ENCODE measurements at regions not wholly inside any gene's neighbourhood (a gene's known extent, or its start where the extent isn't known, plus 50 kb on each side); places are given as distances from the start of the nearest gene placed in this dataset.

GRCh38 chr3:69500604-69501003 lies 114.7 kb upstream of the FRMD4B start:
- H3K36me3 Mint-ChIP-seq = no peaks in the 10 kb centered on the region
- peaks cover 0 to 1% (median 0%) of the 10 kb centered on the region in 4 donors for H3K4me1 Mint-ChIP-seq
- peaks cover 0 to 13% (median 3%) of the 10 kb centered on the region in 9 donors for H3K9me3 Mint-ChIP-seq
- POLR2A ChIA-PET = no interaction called here
- ATAC-seq (no peak), DNase-seq (no peak)
- H3K27ac Mint-ChIP-seq = no peak overlapping the region
- H3K4me3 Mint-ChIP-seq = no peak overlapping the region
- H3K27me3 Mint-ChIP-seq = peaks cover 2 to 21% (median 3%) of the 10 kb centered on the region in 5 donors

- H3K27ac Mint-ChIP-seq = no peak overlapping the region
- DNase-seq (no peak), ATAC-seq (no peak)
- POLR2A ChIA-PET = no interaction called here
- peaks cover 0 to 15% (median 3%) of the 10 kb centered on the region in 9 donors for H3K9me3 Mint-ChIP-seq
- H3K36me3 Mint-ChIP-seq = no peaks in the 10 kb centered on the region
- H3K27me3 Mint-ChIP-seq = peaks cover 2 to 21% (median 3%) of the 10 kb centered on the region in 5 donors
- H3K4me1 Mint-ChIP-seq = peaks cover 0 to 1% (median 0%) of the 10 kb centered on the region in 4 donors
- no peak overlapping the region for H3K4me3 Mint-ChIP-seq
Observed at GRCh38 chr3:69499899-69500421, 114.1 kb upstream of the FRMD4B start.

- Mint-ChIP-seq H3K9me3 (peaks cover 0 to 15% (median 3%) of the 10 kb centered on the region in 9 donors), H3K36me3 (no peaks in the 10 kb centered on the region)
Observed at GRCh38 chr3:69499422-69499821, 113.5 kb upstream of the FRMD4B start.

GRCh38 chr3:69496856-69497255 lies 111.0 kb upstream of the FRMD4B start:
- no peak overlapping the region for H3K27ac Mint-ChIP-seq
- POLR2A ChIA-PET = no interaction called here
- ATAC-seq (no peak), DNase-seq (no peak)
- H3K36me3 Mint-ChIP-seq = no peaks in the 10 kb centered on the region
- H3K27me3 Mint-ChIP-seq = peaks cover 3 to 29% (median 5%) of the 10 kb centered on the region in 5 donors
- no peak overlapping the region for H3K4me3 Mint-ChIP-seq
- H3K4me1 Mint-ChIP-seq = peaks cover 0 to 1% (median 0%) of the 10 kb centered on the region in 4 donors
- peaks cover 0 to 18% (median 3%) of the 10 kb centered on the region in 9 donors for H3K9me3 Mint-ChIP-seq

More at GRCh38 chr3:69499422-69499821, 113.5 kb upstream of the FRMD4B start:
- no peak overlapping the region for H3K27ac Mint-ChIP-seq
- ATAC-seq (no peak), DNase-seq (no peak)
- H3K27me3 Mint-ChIP-seq = peaks cover 3 to 24% (median 5%) of the 10 kb centered on the region in 5 donors
- peaks cover 0 to 1% (median 0%) of the 10 kb centered on the region in 4 donors for H3K4me1 Mint-ChIP-seq
- H3K4me3 Mint-ChIP-seq = no peak overlapping the region
- POLR2A ChIA-PET = no interaction called here

GRCh38 chr3:69494185-69494584 lies 108.3 kb upstream of the FRMD4B start:
- Mint-ChIP-seq H3K9me3 (peaks cover 0 to 11% (median 2%) of the 10 kb centered on the region in 9 donors), H3K4me1 (peaks cover 0 to 1% (median 0%) of the 10 kb centered on the region in 4 donors), H3K27ac (no peak overlapping the region), H3K27me3 (peaks cover 2 to 15% (median 3%) of the 10 kb centered on the region in 5 donors), H3K36me3 (no peaks in the 10 kb centered on the region), H3K4me3 (no peak overlapping the region)
- no peak for ATAC-seq
- POLR2A ChIA-PET = no interaction called here
- DNase-seq = no peak

- H3K4me1 Mint-ChIP-seq = peaks cover 0 to 1% (median 0%) of the 10 kb centered on the region in 4 donors
Observed at GRCh38 chr3:69493157-69493556, 107.3 kb upstream of the FRMD4B start.

GRCh38 chr3:69491975-69492374 lies 106.1 kb upstream of the FRMD4B start:
- POLR2A ChIA-PET = no interaction called here
- Mint-ChIP-seq H3K9me3 (peaks cover 0 to 10% (median 2%) of the 10 kb centered on the region in 9 donors), H3K27me3 (peaks cover 2 to 10% (median 6%) of the 10 kb centered on the region in 5 donors), H3K27ac (no peak overlapping the region), H3K4me3 (no peak overlapping the region), H3K36me3 (no peaks in the 10 kb centered on the region), H3K4me1 (peaks cover 0 to 1% (median 0%) of the 10 kb centered on the region in 4 donors)
- ATAC-seq = no peak
- DNase-seq = no peak

More at GRCh38 chr3:69493157-69493556, 107.3 kb upstream of the FRMD4B start:
- no peak overlapping the region for H3K4me3 Mint-ChIP-seq
- peaks cover 2 to 10% (median 2%) of the 10 kb centered on the region in 5 donors for H3K27me3 Mint-ChIP-seq
- no peak for DNase-seq
- ATAC-seq = no peak
- no peaks in the 10 kb centered on the region for H3K36me3 Mint-ChIP-seq
- POLR2A ChIA-PET = no interaction called here
- H3K9me3 Mint-ChIP-seq = peaks cover 0 to 10% (median 2%) of the 10 kb centered on the region in 9 donors
- no peak overlapping the region for H3K27ac Mint-ChIP-seq

- Mint-ChIP-seq H3K9me3 (peaks cover 0 to 5% (median 0%) of the 10 kb centered on the region in 9 donors), H3K36me3 (no peaks in the 10 kb centered on the region), H3K4me1 (no peaks in the 10 kb centered on the region), H3K4me3 (no peak overlapping the region), H3K27me3 (peaks cover 3 to 10% (median 7%) of the 10 kb centered on the region in 5 donors), H3K27ac (no peak overlapping the region)
- DNase-seq (no peak), ATAC-seq (no peak)
- POLR2A ChIA-PET = no interaction called here
Observed at GRCh38 chr3:69490971-69491370, 105.1 kb upstream of the FRMD4B start.

- no peaks in the 10 kb centered on the region for H3K36me3 Mint-ChIP-seq
- ATAC-seq = no peak
Observed at GRCh38 chr3:69490235-69490634, 104.3 kb upstream of the FRMD4B start.

GRCh38 chr3:69488026-69488425 lies 102.1 kb upstream of the FRMD4B start:
- Mint-ChIP-seq H3K36me3 (peaks cover 0 to 6% (median 0%) of the 10 kb centered on the region in 3 donors), H3K27ac (no peak overlapping the region), H3K9me3 (peaks cover 0 to 5% (median 0%) of the 10 kb centered on the region in 9 donors), H3K4me3 (no peak overlapping the region), H3K27me3 (peaks cover 6 to 15% (median 11%) of the 10 kb centered on the region in 5 donors), H3K4me1 (no peaks in the 10 kb centered on the region)
- ATAC-seq = no peak
- DNase-seq = no peak
- POLR2A ChIA-PET = no interaction called here

More at GRCh38 chr3:69490235-69490634, 104.3 kb upstream of the FRMD4B start:
- no peak for DNase-seq
- no peaks in the 10 kb centered on the region for H3K4me1 Mint-ChIP-seq
- no peak overlapping the region for H3K4me3 Mint-ChIP-seq
- no peak overlapping the region for H3K27ac Mint-ChIP-seq
- peaks cover 3 to 10% (median 7%) of the 10 kb centered on the region in 5 donors for H3K27me3 Mint-ChIP-seq
- POLR2A ChIA-PET = no interaction called here
- peaks cover 0 to 5% (median 0%) of the 10 kb centered on the region in 9 donors for H3K9me3 Mint-ChIP-seq

- Mint-ChIP-seq H3K27ac (no peak overlapping the region), H3K4me1 (no peaks in the 10 kb centered on the region)
Observed at GRCh38 chr3:69485489-69485888, 99.6 kb upstream of the FRMD4B start.

GRCh38 chr3:69484507-69485393 lies 98.9 kb upstream of the FRMD4B start:
- Mint-ChIP-seq H3K36me3 (peaks cover 0 to 10% (median 2%) of the 10 kb centered on the region in 3 donors), H3K4me1 (no peaks in the 10 kb centered on the region), H3K4me3 (no peak overlapping the region), H3K9me3 (peaks cover 0 to 7% (median 4%) of the 10 kb centered on the region in 9 donors), H3K27ac (no peak overlapping the region), H3K27me3 (peaks cover 8 to 29% (median 18%) of the 10 kb centered on the region in 5 donors)
- POLR2A ChIA-PET = no interaction called here
- DNase-seq (no peak), ATAC-seq (no peak)

More at GRCh38 chr3:69485489-69485888, 99.6 kb upstream of the FRMD4B start:
- H3K36me3 Mint-ChIP-seq = peaks cover 0 to 10% (median 2%) of the 10 kb centered on the region in 3 donors
- no peak for DNase-seq
- H3K27me3 Mint-ChIP-seq = peaks cover 8 to 29% (median 16%) of the 10 kb centered on the region in 5 donors
- no peak for ATAC-seq
- H3K4me3 Mint-ChIP-seq = no peak overlapping the region
- POLR2A ChIA-PET = no interaction called here
- peaks cover 0 to 7% (median 0%) of the 10 kb centered on the region in 9 donors for H3K9me3 Mint-ChIP-seq

- Mint-ChIP-seq H3K27ac (no peak overlapping the region), H3K36me3 (peaks cover 0 to 10% (median 2%) of the 10 kb centered on the region in 3 donors), H3K27me3 (peaks cover 8 to 29% (median 22%) of the 10 kb centered on the region in 5 donors), H3K9me3 (peaks cover 0 to 11% (median 4%) of the 10 kb centered on the region in 9 donors), H3K4me1 (no peaks in the 10 kb centered on the region), H3K4me3 (no peak overlapping the region)
- POLR2A ChIA-PET = no interaction called here
- DNase-seq = no peak
- ATAC-seq = no peak
Observed at GRCh38 chr3:69483449-69483848, 97.6 kb upstream of the FRMD4B start.
